ENCODE measurements at regions not wholly inside any gene's neighbourhood (a gene's known extent, or its start where the extent isn't known, plus 50 kb on each side); places are given as distances from the start of the nearest gene placed in this dataset.

GRCh38 chr10:120075349-120075748, 182.8 kb downstream of the SEC23IP start:
- no peak for TF ChIP-seq POLR2A (IDR thresholded peaks at IDR 0.05)
- TF ChIP-seq CTCF (IDR thresholded peaks at IDR 0.05): no peak
- TF ChIP-seq POLR2AphosphoS5 (IDR thresholded peaks at IDR 0.05): no peak
- no peak for TF ChIP-seq EP300 (IDR thresholded peaks at IDR 0.05; ENCODE audit: low read depth)
